ENCODE measurements at regions not wholly inside any gene's neighbourhood (a gene's known extent, or its start where the extent isn't known, plus 50 kb on each side); places are given as distances from the start of the nearest gene placed in this dataset.
"Not testable (repeated sequence)": the region's sequence is repeated elsewhere in the genome, so short reads cannot be mapped to it uniquely, and the experiment has no call there.

- no peak for DNase-seq (ENCODE audit: low read depth in 2 of 2)
Observed at GRCh38 chr18:43970656-43971055, 693.4 kb upstream of the SYT4 start.

- no peak for DNase-seq (ENCODE audit: low read depth in 2 of 2)
Observed at GRCh38 chr18:43978174-43978573, 700.9 kb upstream of the SYT4 start.

- DNase-seq (ENCODE audit: low read depth in 2 of 2) = no peak
Observed at GRCh38 chr18:43982582-43982981, 698.1 kb upstream of the SETBP1 start.

- not testable (repeated sequence) for DNase-seq (ENCODE audit: low read depth in 2 of 2)
Observed at GRCh38 chr18:43987061-43987460, 693.6 kb upstream of the SETBP1 start.

GRCh38 chr18:43992741-43993140 lies 687.9 kb upstream of the SETBP1 start:
- DNase-seq (ENCODE audit: low read depth in 2 of 2) = no peak

GRCh38 chr18:43994381-43994780 lies 686.3 kb upstream of the SETBP1 start:
- DNase-seq (ENCODE audit: low read depth in 2 of 2) = no peak

- DNase-seq (ENCODE audit: low read depth in 2 of 2) = no peak
Observed at GRCh38 chr18:44013871-44014270, 666.8 kb upstream of the SETBP1 start.

GRCh38 chr18:44025421-44025820 lies 655.3 kb upstream of the SETBP1 start:
- no peak for DNase-seq (ENCODE audit: low read depth in 2 of 2)

GRCh38 chr18:44028109-44028508 lies 652.6 kb upstream of the SETBP1 start:
- DNase-seq (ENCODE audit: low read depth in 2 of 2) = no peak

- no peak for DNase-seq (ENCODE audit: low read depth in 2 of 2)
Observed at GRCh38 chr18:44031063-44031462, 649.6 kb upstream of the SETBP1 start.

- no peak for DNase-seq (ENCODE audit: low read depth in 2 of 2)
Observed at GRCh38 chr18:44033144-44033701, 647.5 kb upstream of the SETBP1 start.

GRCh38 chr18:44035554-44035953 lies 645.1 kb upstream of the SETBP1 start:
- DNase-seq (ENCODE audit: low read depth in 2 of 2) = no peak

GRCh38 chr18:44036501-44036900 lies 644.2 kb upstream of the SETBP1 start:
- DNase-seq (ENCODE audit: low read depth in 2 of 2) = no peak

- DNase-seq (ENCODE audit: low read depth in 2 of 2) = no peak
Observed at GRCh38 chr18:44039216-44039615, 641.5 kb upstream of the SETBP1 start.

- DNase-seq (ENCODE audit: low read depth in 2 of 2) = no peak
Observed at GRCh38 chr18:44039826-44040225, 640.9 kb upstream of the SETBP1 start.

GRCh38 chr18:44041553-44041952 lies 639.1 kb upstream of the SETBP1 start:
- no peak for DNase-seq (ENCODE audit: low read depth in 2 of 2)

- DNase-seq (ENCODE audit: low read depth in 2 of 2) = no peak
Observed at GRCh38 chr18:44041961-44042360, 638.7 kb upstream of the SETBP1 start.

GRCh38 chr18:44046376-44046975 lies 634.2 kb upstream of the SETBP1 start:
- DNase-seq (ENCODE audit: low read depth in 2 of 2) = no peak

- DNase-seq (ENCODE audit: low read depth in 2 of 2) = no peak
Observed at GRCh38 chr18:44047585-44047984, 633.1 kb upstream of the SETBP1 start.

- DNase-seq (ENCODE audit: low read depth in 2 of 2) = no peak
Observed at GRCh38 chr18:44048435-44048834, 632.3 kb upstream of the SETBP1 start.

- no peak for DNase-seq (ENCODE audit: low read depth in 2 of 2)
Observed at GRCh38 chr18:44048846-44049245, 631.8 kb upstream of the SETBP1 start.

- no peak for DNase-seq (ENCODE audit: low read depth in 2 of 2)
Observed at GRCh38 chr18:44051026-44051425, 629.7 kb upstream of the SETBP1 start.

GRCh38 chr18:44054514-44054913 lies 626.2 kb upstream of the SETBP1 start:
- DNase-seq (ENCODE audit: low read depth in 2 of 2) = no peak

GRCh38 chr18:44060197-44060596 lies 620.5 kb upstream of the SETBP1 start:
- DNase-seq (ENCODE audit: low read depth in 2 of 2) = no peak

Measured in stimulated activated CD8-positive, alpha-beta memory T cell treated with anti-CD3 and anti-CD28 coated beads, Interleukin-15, amount 100 ng/mL, for 48 hours (primary cell).